DMS53 treated with DMSO at 0.1 percent for 48 hours (cell line): ENCODE measurements at regions not wholly inside any gene's neighbourhood (a gene's known extent, or its start where the extent isn't known, plus 50 kb on each side); places are given as distances from the start of the nearest gene placed in this dataset.
A peak's percentile ranks its signal among the peaks of the same experiment; 100 is the strongest.
"Not testable (repeated sequence)": the region's sequence is repeated elsewhere in the genome, so short reads cannot be mapped to it uniquely, and the experiment has no call there.

Experiments used
- DNase-seq: peaks from one replicate; lab custom pipeline; 2025; ENCODE audit not compliant: unreplicated experiment; lab: John Stamatoyannopoulos, UW

GRCh38 chr5:1731855-1732237, 67.8 kb downstream of the MRPL36 start:
- DNase-seq: not testable (repeated sequence)

- DNase-seq: no peak
Measured at GRCh38 chr5:1731091-1731639, 68.5 kb downstream of the MRPL36 start.

GRCh38 chr5:1730487-1730847, 69.2 kb downstream of the MRPL36 start:
- DNase-seq: no peak

GRCh38 chr5:1729641-1730486, 69.8 kb downstream of the MRPL36 start:
- DNase-seq: no peak

GRCh38 chr5:1728846-1729245, 70.8 kb downstream of the MRPL36 start:
- no peak for DNase-seq

- DNase-seq: no peak
Measured at GRCh38 chr5:1727571-1727970, 72.1 kb downstream of the MRPL36 start.

GRCh38 chr5:1726956-1727355, 72.7 kb downstream of the MRPL36 start:
- DNase-seq: no peak

GRCh38 chr5:1726469-1726865, 73.2 kb downstream of the MRPL36 start:
- DNase-seq: no peak

- no peak for DNase-seq
Measured at GRCh38 chr5:1725641-1726468, 73.8 kb downstream of the MRPL36 start.

- no peak for DNase-seq
Measured at GRCh38 chr5:1724822-1725602, 74.6 kb downstream of the MRPL36 start.

GRCh38 chr5:1723957-1724821, 75.4 kb downstream of the MRPL36 start:
- DNase-seq: no peak

- no peak for DNase-seq
Measured at GRCh38 chr5:1723476-1723875, 76.2 kb downstream of the MRPL36 start.

- DNase-seq: no peak
Measured at GRCh38 chr5:1722877-1723276, 76.8 kb downstream of the MRPL36 start.

- DNase-seq: no peak
Measured at GRCh38 chr5:1720396-1721110, 79.1 kb downstream of the MRPL36 start.

GRCh38 chr5:1719860-1720259, 79.8 kb downstream of the MRPL36 start:
- no peak for DNase-seq

GRCh38 chr5:1718669-1719068, 81.0 kb downstream of the MRPL36 start:
- DNase-seq: peak; percentile 5

- not testable (repeated sequence) for DNase-seq
Measured at GRCh38 chr5:1710091-1710490, 89.5 kb downstream of the MRPL36 start.

GRCh38 chr5:1709171-1709803, 90.3 kb downstream of the MRPL36 start:
- no peak for DNase-seq

GRCh38 chr5:1708592-1709141, 91.0 kb downstream of the MRPL36 start:
- DNase-seq: no peak
